GM21381 (cell line): ENCODE measurements at regions not wholly inside any gene's neighbourhood (a gene's known extent, or its start where the extent isn't known, plus 50 kb on each side); places are given as distances from the start of the nearest gene placed in this dataset.
"Not testable (repeated sequence)": the region's sequence is repeated elsewhere in the genome, so short reads cannot be mapped to it uniquely, and the experiment has no call there.

ENCODE experiments used
- ATAC-seq: cut with Tn5 transposase; IDR thresholded peaks from one replicate; pipeline ENCODE4 v1.9.1; 2021; ENCODE audit warnings: mild to moderate bottlenecking, moderate library complexity; ENCODE audit not compliant: unreplicated experiment

- ATAC-seq, result peak; percentile 51
These were observed 60.5 kb downstream of the GOLGA6L22 start for GRCh38 chr15:22519213-22519612.

- not testable (repeated sequence) for ATAC-seq
These were observed 67.8 kb downstream of the GOLGA6L22 start for GRCh38 chr15:22526537-22526936.

- ATAC-seq, result not testable (repeated sequence)
These were observed 68.3 kb downstream of the GOLGA6L22 start for GRCh38 chr15:22527016-22527415.

- ATAC-seq, result not testable (repeated sequence)
These were observed 70.5 kb downstream of the GOLGA6L22 start for GRCh38 chr15:22529200-22529599.

GRCh38 chr15:22559701-22560100 lies 101.0 kb downstream of the GOLGA6L22 start:
- ATAC-seq, result not testable (repeated sequence)

GRCh38 chr15:22561716-22562115 lies 103.0 kb downstream of the GOLGA6L22 start:
- ATAC-seq, result not testable (repeated sequence)

- not testable (repeated sequence) for ATAC-seq
These were observed 107.8 kb downstream of the GOLGA6L22 start for GRCh38 chr15:22566510-22566909.

GRCh38 chr15:22569486-22569885 lies 110.8 kb downstream of the GOLGA6L22 start:
- ATAC-seq, result not testable (repeated sequence)

- not testable (repeated sequence) for ATAC-seq
These were observed 113.5 kb downstream of the GOLGA6L22 start for GRCh38 chr15:22572152-22572735.

- ATAC-seq, result not testable (repeated sequence)
These were observed 114.1 kb downstream of the GOLGA6L22 start for GRCh38 chr15:22572792-22573191.

- not testable (repeated sequence) for ATAC-seq
These were observed 119.1 kb downstream of the GOLGA6L22 start for GRCh38 chr15:22577828-22578227.

GRCh38 chr15:22579213-22579612 lies 120.5 kb downstream of the GOLGA6L22 start:
- not testable (repeated sequence) for ATAC-seq

GRCh38 chr15:22587391-22587790 lies 128.7 kb downstream of the GOLGA6L22 start:
- not testable (repeated sequence) for ATAC-seq

- ATAC-seq, result not testable (repeated sequence)
These were observed 139.8 kb downstream of the GOLGA6L22 start for GRCh38 chr15:22598552-22598951.

- not testable (repeated sequence) for ATAC-seq
These were observed 141.0 kb downstream of the GOLGA6L22 start for GRCh38 chr15:22599526-22600320.

- not testable (repeated sequence) for ATAC-seq
These were observed 158.3 kb downstream of the GOLGA6L22 start for GRCh38 chr15:22616976-22617375.

- ATAC-seq, result not testable (repeated sequence)
These were observed 154.7 kb upstream of the NIPA1 start for GRCh38 chr15:22631789-22632188.

- ATAC-seq, result not testable (repeated sequence)
These were observed 146.5 kb upstream of the NIPA1 start for GRCh38 chr15:22639983-22640382.

GRCh38 chr15:22649458-22649857 lies 137.0 kb upstream of the NIPA1 start:
- ATAC-seq, result not testable (repeated sequence)

GRCh38 chr15:22651179-22651578 lies 135.3 kb upstream of the NIPA1 start:
- ATAC-seq, result not testable (repeated sequence)

- peak; percentile 63 for ATAC-seq
These were observed 122.0 kb upstream of the NIPA1 start for GRCh38 chr15:22664294-22665058.
